Suprapubic skin (tissue), 4 donors: ENCODE measurements at regions not wholly inside any gene's neighbourhood (a gene's known extent, or its start where the extent isn't known, plus 50 kb on each side); places are given as distances from the start of the nearest gene placed in this dataset.

ENCODE experiments used
- POLR2A ChIP-seq, 2 donors: fragments of 450-650 bp; IDR thresholded peaks; one replicate each; pipeline ENCODE4 v1.6.1; 2017; ENCODE audit warnings: antibody characterized with exemption in 2 of 2, mild to moderate bottlenecking in 2 of 2, moderate library complexity in 2 of 2
- POLR2AphosphoS5 ChIP-seq, 3 donors: sonication (generic); formaldehyde crosslinking; IDR thresholded peaks; one replicate each; pipeline ENCODE4 v1.6.1; 2017; ENCODE audit warnings: antibody characterized with exemption in 3 of 3
- TF ChIP-seq, protein P1 (sequence below), 2 donors: fragments of 200-600 bp in 1 of 2; fragments of 450-650 bp in 1 of 2; sonication (generic) in 1 of 2; IDR thresholded peaks; one replicate each; pipeline ENCODE4 v1.5.1; 2016 to 2019; ENCODE audit warnings: antibody characterized with exemption in 2 of 2, mild to moderate bottlenecking in 1 of 2, moderate library complexity in 1 of 2

GRCh38 chr2:26527726-26528585 is 50.0 kb upstream of the OTOF start:
- TF ChIP-seq, protein P1, sequence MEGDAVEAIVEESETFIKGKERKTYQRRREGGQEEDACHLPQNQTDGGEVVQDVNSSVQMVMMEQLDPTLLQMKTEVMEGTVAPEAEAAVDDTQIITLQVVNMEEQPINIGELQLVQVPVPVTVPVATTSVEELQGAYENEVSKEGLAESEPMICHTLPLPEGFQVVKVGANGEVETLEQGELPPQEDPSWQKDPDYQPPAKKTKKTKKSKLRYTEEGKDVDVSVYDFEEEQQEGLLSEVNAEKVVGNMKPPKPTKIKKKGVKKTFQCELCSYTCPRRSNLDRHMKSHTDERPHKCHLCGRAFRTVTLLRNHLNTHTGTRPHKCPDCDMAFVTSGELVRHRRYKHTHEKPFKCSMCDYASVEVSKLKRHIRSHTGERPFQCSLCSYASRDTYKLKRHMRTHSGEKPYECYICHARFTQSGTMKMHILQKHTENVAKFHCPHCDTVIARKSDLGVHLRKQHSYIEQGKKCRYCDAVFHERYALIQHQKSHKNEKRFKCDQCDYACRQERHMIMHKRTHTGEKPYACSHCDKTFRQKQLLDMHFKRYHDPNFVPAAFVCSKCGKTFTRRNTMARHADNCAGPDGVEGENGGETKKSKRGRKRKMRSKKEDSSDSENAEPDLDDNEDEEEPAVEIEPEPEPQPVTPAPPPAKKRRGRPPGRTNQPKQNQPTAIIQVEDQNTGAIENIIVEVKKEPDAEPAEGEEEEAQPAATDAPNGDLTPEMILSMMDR (IDR thresholded peaks at IDR 0.05), result no peak
- TF ChIP-seq POLR2A (IDR thresholded peaks at IDR 0.05), result no peak
- no peak for TF ChIP-seq POLR2AphosphoS5 (IDR thresholded peaks at IDR 0.05)
